ENCODE measurements at regions not wholly inside any gene's neighbourhood (a gene's known extent, or its start where the extent isn't known, plus 50 kb on each side); places are given as distances from the start of the nearest gene placed in this dataset.

- H3K9me3 ChIP-seq, result peaks cover 0 to 5% of the 10 kb centered on the region in 2 donors
Observed at GRCh38 chr11:91773090-91773489, 451.5 kb upstream of the FAT3 start.

GRCh38 chr11:91771961-91772360 lies 452.7 kb upstream of the FAT3 start:
- Histone ChIP-seq H3K4me1 (no peaks in the 10 kb centered on the region), H3K36me3 (no peaks in the 10 kb centered on the region), H3K27me3 (no peaks in the 10 kb centered on the region), H3K9me3 (peaks cover 0 to 5% of the 10 kb centered on the region in 2 donors), H3K27ac (no peak overlapping the region), H3K4me3 (no peak overlapping the region)
- no peak for TF ChIP-seq CTCF (IDR thresholded peaks at IDR 0.05)
- no peak for DNase-seq (ENCODE audit: low spot score)

More at GRCh38 chr11:91773090-91773489, 451.5 kb upstream of the FAT3 start:
- Histone ChIP-seq H3K4me3 (no peak overlapping the region), H3K27ac (no peak overlapping the region), H3K27me3 (no peaks in the 10 kb centered on the region), H3K36me3 (no peaks in the 10 kb centered on the region), H3K4me1 (no peaks in the 10 kb centered on the region)
- no peak for TF ChIP-seq CTCF (IDR thresholded peaks at IDR 0.05)
- no peak for DNase-seq (ENCODE audit: low spot score)

GRCh38 chr11:91768783-91769182 lies 455.8 kb upstream of the FAT3 start:
- peaks cover 0 to 5% of the 10 kb centered on the region in 2 donors for H3K9me3 ChIP-seq
- H3K27me3 ChIP-seq, result no peaks in the 10 kb centered on the region
- no peak overlapping the region for H3K27ac ChIP-seq
- no peak for TF ChIP-seq CTCF (IDR thresholded peaks at IDR 0.05)
- H3K36me3 ChIP-seq, result no peaks in the 10 kb centered on the region
- H3K4me3 ChIP-seq, result no peak overlapping the region
- no peak for DNase-seq (ENCODE audit: low spot score)
- no peaks in the 10 kb centered on the region for H3K4me1 ChIP-seq

- no peak for TF ChIP-seq CTCF (IDR thresholded peaks at IDR 0.05)
- H3K27ac ChIP-seq, result no peak overlapping the region
- H3K36me3 ChIP-seq, result no peaks in the 10 kb centered on the region
- H3K4me1 ChIP-seq, result no peaks in the 10 kb centered on the region
- H3K4me3 ChIP-seq, result no peak overlapping the region
- H3K9me3 ChIP-seq, result no peaks in the 10 kb centered on the region
- no peaks in the 10 kb centered on the region for H3K27me3 ChIP-seq
- no peak for DNase-seq (ENCODE audit: low spot score)
Observed at GRCh38 chr11:91763331-91763730, 461.3 kb upstream of the FAT3 start.

GRCh38 chr11:91761406-91762025 lies 463.1 kb upstream of the FAT3 start:
- no peak overlapping the region for H3K27ac ChIP-seq

More at GRCh38 chr11:91761406-91762025, 463.1 kb upstream of the FAT3 start:
- H3K4me3 ChIP-seq, result no peak overlapping the region
- no peaks in the 10 kb centered on the region for H3K36me3 ChIP-seq
- no peaks in the 10 kb centered on the region for H3K4me1 ChIP-seq
- DNase-seq (ENCODE audit: low spot score), result no peak
- TF ChIP-seq CTCF (IDR thresholded peaks at IDR 0.05), result no peak
- H3K9me3 ChIP-seq, result no peaks in the 10 kb centered on the region
- no peaks in the 10 kb centered on the region for H3K27me3 ChIP-seq

Measured in right atrium auricular region (tissue), 2 donors.